Tibial artery (tissue), 4 donors: ENCODE measurements at regions not wholly inside any gene's neighbourhood (a gene's known extent, or its start where the extent isn't known, plus 50 kb on each side); places are given as distances from the start of the nearest gene placed in this dataset.

ENCODE experiments used
- DNase-seq, 2 donors: peaks; one replicate each; pipeline ENCODE4 v3.0.0-alpha.2; 2019
- H3K27ac ChIP-seq, 2 donors: fragments of 200-600 bp; sonication (generic) in 1 of 2; 1 replicate in 1 of 2; 2 replicates in 1 of 2; pipeline ENCODE4 v1.5.1; 2018 to 2019; ENCODE audit warnings: mild to moderate bottlenecking in 1 of 2
- H3K27me3 ChIP-seq, 2 donors: fragments of 200-600 bp; sonication (generic) in 1 of 2; one replicate each; pipeline versions ENCODE4 v1.5.1 to v1.6.0; 2016 to 2019
- H3K36me3 ChIP-seq, 3 donors: fragments of 200-600 bp; sonication (generic) in 2 of 3; one replicate each; pipeline ENCODE4 v1.5.1; 2016 to 2019; ENCODE audit warnings: mild to moderate bottlenecking in 2 of 3
- H3K4me1 ChIP-seq, 4 donors: fragments of 200-600 bp; sonication (generic) in 2 of 4; 1 replicate in 3 of 4; 2 replicates in 1 of 4; pipeline ENCODE4 v1.5.1; 2016 to 2019
- H3K4me3 ChIP-seq, 2 donors: fragments of 200-600 bp; sonication (generic) in 1 of 2; 1 replicate in 1 of 2; 2 replicates in 1 of 2; pipeline ENCODE4 v1.5.1; 2018 to 2019; ENCODE audit warnings: mild to moderate bottlenecking in 2 of 2
- H3K9me3 ChIP-seq, 3 donors: fragments of 200-600 bp; sonication (generic) in 1 of 3; one replicate each; pipeline ENCODE4 v1.5.1; 2016 to 2019
- intact Hi-C: fragments of 100-400 bp; cut with DNase I; formaldehyde crosslinking; loops from one replicate; pipeline ENCODE4 v1.15.0; 2023; ENCODE audit warnings: low total_unique reads
- TF ChIP-seq, protein P1 (sequence below), 2 experiments: fragments of 200-600 bp in 1 of 2; fragments of 450-650 bp in 1 of 2; IDR thresholded peaks; one replicate each; pipeline ENCODE4 v1.5.1; 2017 to 2019; ENCODE audit warnings: antibody characterized with exemption in 2 of 2, mild to moderate bottlenecking in 1 of 2, moderate library complexity in 1 of 2

DNA sequence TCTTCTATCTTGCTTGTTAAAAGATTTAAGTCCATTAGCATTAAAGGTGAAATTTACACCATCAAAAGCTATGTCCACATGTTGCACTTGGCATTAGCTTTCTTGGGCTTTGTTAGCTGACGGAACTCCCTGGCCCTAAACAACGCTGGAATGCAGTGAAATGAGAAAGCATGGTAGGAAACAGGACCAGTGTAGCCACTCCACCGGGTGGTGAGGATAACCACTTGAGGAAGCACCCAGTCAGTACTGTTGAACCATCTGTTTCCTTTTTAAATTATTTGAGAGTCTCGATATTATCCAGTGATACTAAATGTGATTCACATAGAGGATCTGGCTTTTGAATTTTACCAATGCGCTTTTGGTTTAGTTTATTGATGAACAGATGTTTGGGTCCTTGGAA, 374.9 kb upstream of the NOX3 start:
- Histone ChIP-seq H3K4me1 (no peaks in the 10 kb centered on the region), H3K36me3 (no peaks in the 10 kb centered on the region), H3K9me3 (no peaks in the 10 kb centered on the region), H3K27me3 (no peaks in the 10 kb centered on the region), H3K4me3 (no peak overlapping the region), H3K27ac (no peak overlapping the region)
- TF ChIP-seq, protein P1, sequence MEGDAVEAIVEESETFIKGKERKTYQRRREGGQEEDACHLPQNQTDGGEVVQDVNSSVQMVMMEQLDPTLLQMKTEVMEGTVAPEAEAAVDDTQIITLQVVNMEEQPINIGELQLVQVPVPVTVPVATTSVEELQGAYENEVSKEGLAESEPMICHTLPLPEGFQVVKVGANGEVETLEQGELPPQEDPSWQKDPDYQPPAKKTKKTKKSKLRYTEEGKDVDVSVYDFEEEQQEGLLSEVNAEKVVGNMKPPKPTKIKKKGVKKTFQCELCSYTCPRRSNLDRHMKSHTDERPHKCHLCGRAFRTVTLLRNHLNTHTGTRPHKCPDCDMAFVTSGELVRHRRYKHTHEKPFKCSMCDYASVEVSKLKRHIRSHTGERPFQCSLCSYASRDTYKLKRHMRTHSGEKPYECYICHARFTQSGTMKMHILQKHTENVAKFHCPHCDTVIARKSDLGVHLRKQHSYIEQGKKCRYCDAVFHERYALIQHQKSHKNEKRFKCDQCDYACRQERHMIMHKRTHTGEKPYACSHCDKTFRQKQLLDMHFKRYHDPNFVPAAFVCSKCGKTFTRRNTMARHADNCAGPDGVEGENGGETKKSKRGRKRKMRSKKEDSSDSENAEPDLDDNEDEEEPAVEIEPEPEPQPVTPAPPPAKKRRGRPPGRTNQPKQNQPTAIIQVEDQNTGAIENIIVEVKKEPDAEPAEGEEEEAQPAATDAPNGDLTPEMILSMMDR (IDR thresholded peaks at IDR 0.05), result no peak
- intact Hi-C loops, result no loop called here
- DNase-seq, result no peak

DNA sequence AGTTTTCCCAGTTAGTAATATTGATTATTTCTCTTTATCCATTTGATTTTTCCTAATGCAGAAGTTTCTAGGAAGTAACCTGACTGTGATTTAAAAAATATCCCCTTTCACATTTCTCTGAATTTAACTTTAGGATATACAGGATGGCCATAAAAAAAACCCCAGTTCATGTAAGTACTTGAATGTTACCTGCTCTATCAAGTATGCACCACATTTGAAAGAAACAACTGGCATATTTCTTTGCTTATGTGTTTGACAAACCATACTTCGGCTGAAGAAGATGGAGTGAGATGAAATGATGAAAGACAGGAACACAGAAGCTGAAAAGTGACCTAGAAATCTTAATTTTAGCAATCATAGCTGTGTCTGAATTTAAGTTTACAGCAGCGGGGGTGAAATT, 374.0 kb upstream of the NOX3 start:
- H3K27ac ChIP-seq, result no peak overlapping the region
- no peaks in the 10 kb centered on the region for H3K27me3 ChIP-seq
- no peak overlapping the region for H3K4me3 ChIP-seq
- intact Hi-C loops, result no loop called here
- DNase-seq, result no peak
- H3K9me3 ChIP-seq, result no peaks in the 10 kb centered on the region
- no peaks in the 10 kb centered on the region for H3K36me3 ChIP-seq
- H3K4me1 ChIP-seq, result no peaks in the 10 kb centered on the region
- TF ChIP-seq, protein P1 (IDR thresholded peaks at IDR 0.05), result no peak

DNA sequence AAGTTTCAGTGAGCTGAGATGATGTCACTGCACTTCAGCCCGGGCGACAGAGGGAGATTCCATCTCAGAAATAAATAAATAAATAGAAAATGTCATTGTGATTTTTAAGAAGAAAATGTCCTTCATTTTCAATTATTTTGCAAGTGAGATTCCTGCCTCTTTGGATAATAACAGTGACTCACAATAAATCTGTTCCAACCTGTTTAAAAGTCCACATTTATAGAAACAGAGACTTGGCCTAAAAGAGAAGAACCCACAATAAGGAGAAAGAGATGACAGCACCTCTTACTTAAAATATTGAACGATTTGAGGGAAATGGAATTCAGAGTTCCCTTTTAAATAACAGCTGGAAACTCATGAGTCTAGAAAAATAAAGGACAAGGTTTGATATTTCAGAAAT, 373.4 kb upstream of the NOX3 start:
- Histone ChIP-seq H3K27ac (no peak overlapping the region), H3K9me3 (no peaks in the 10 kb centered on the region), H3K27me3 (no peaks in the 10 kb centered on the region), H3K4me1 (no peaks in the 10 kb centered on the region), H3K4me3 (no peak overlapping the region), H3K36me3 (no peaks in the 10 kb centered on the region)
- TF ChIP-seq, protein P1 (IDR thresholded peaks at IDR 0.05), result no peak
- intact Hi-C loops, result no loop called here
- DNase-seq, result no peak

- H3K27ac ChIP-seq, result no peak overlapping the region
- H3K4me3 ChIP-seq, result no peak overlapping the region
- intact Hi-C loops, result no loop called here
- no peak for DNase-seq
- no peaks in the 10 kb centered on the region for H3K9me3 ChIP-seq
- H3K36me3 ChIP-seq, result no peaks in the 10 kb centered on the region
- H3K27me3 ChIP-seq, result no peaks in the 10 kb centered on the region
- H3K4me1 ChIP-seq, result no peaks in the 10 kb centered on the region
- TF ChIP-seq, protein P1 (IDR thresholded peaks at IDR 0.05), result no peak
These were observed 363.1 kb upstream of the NOX3 start for GRCh38 chr6:155818698-155819097.

DNA sequence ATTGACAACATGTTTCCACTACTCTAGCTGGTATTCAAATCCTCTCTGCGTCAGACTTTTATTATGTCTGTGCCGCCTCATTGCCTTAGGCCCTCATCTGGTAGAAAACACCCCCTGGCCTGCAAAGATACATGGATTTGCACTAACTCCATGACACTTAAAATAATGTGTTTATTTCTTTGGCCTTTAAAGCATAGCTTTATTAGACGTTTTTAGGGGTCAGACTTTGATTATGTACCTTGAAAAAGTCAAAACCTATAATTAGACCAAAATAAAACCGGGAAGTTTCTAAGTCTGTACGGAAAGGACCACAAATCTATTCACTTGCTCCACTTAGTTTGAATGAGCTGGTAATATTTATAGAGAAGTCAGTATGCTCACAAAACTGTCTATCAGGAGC, 357.9 kb upstream of the NOX3 start:
- no peaks in the 10 kb centered on the region for H3K9me3 ChIP-seq
- TF ChIP-seq, protein P1 (IDR thresholded peaks at IDR 0.05), result no peak
- intact Hi-C loops, result no loop called here
- H3K27ac ChIP-seq, result no peak overlapping the region
- no peak for DNase-seq
- no peaks in the 10 kb centered on the region for H3K4me1 ChIP-seq
- no peak overlapping the region for H3K4me3 ChIP-seq
- H3K27me3 ChIP-seq, result no peaks in the 10 kb centered on the region
- no peaks in the 10 kb centered on the region for H3K36me3 ChIP-seq

DNA sequence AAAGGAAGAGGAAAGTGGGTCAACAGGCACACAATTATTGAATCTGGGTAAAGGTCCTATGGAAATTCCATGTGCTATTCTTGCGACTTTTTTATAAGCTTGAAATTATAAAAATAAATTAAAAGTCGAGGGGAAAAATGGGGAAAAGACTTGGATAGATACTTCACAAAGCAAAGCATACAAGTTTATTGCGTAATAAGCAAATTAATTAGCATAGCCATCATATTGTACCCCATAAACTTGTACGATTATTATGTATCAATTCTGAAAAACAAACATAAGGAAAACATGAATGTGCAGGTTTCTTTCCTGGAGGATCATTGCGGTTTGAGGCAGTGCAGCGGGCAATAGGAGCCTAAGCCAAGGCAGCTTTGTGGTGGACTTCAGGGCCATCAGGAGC, 351.6 kb upstream of the NOX3 start:
- Histone ChIP-seq H3K9me3 (no peaks in the 10 kb centered on the region), H3K27ac (no peak overlapping the region), H3K4me1 (no peaks in the 10 kb centered on the region), H3K4me3 (no peak overlapping the region), H3K36me3 (no peaks in the 10 kb centered on the region), H3K27me3 (no peaks in the 10 kb centered on the region)
- intact Hi-C loops, result no loop called here
- no peak for DNase-seq
- TF ChIP-seq, protein P1 (IDR thresholded peaks at IDR 0.05), result no peak
